Transverse colon (tissue), 3 donors: ENCODE measurements at regions not wholly inside any gene's neighbourhood (a gene's known extent, or its start where the extent isn't known, plus 50 kb on each side); places are given as distances from the start of the nearest gene placed in this dataset.

Experiments used
- EP300 ChIP-seq: sonication (generic); formaldehyde crosslinking; IDR thresholded peaks from one replicate; pipeline ENCODE4 v1.6.1; 2017; ENCODE audit warnings: antibody characterized with exemption, low read depth
- POLR2A ChIP-seq: fragments of 450-650 bp; IDR thresholded peaks from one replicate; pipeline ENCODE4 v1.6.1; 2016; ENCODE audit warnings: antibody characterized with exemption, mild to moderate bottlenecking, moderate library complexity
- TF ChIP-seq, protein P1 (sequence below), 5 experiments: fragments of 200-600 bp in 3 of 5; fragments of 450-650 bp in 2 of 5; sonication (generic) in 3 of 5; IDR thresholded peaks; 1 replicate in 2 of 5; 2 replicates in 3 of 5; pipeline ENCODE4 v1.5.1; 2016 to 2017; ENCODE audit warnings: antibody characterized with exemption in 5 of 5, inconsistent platforms in 3 of 5, mild to moderate bottlenecking in 2 of 5, moderate library complexity in 1 of 5

DNA sequence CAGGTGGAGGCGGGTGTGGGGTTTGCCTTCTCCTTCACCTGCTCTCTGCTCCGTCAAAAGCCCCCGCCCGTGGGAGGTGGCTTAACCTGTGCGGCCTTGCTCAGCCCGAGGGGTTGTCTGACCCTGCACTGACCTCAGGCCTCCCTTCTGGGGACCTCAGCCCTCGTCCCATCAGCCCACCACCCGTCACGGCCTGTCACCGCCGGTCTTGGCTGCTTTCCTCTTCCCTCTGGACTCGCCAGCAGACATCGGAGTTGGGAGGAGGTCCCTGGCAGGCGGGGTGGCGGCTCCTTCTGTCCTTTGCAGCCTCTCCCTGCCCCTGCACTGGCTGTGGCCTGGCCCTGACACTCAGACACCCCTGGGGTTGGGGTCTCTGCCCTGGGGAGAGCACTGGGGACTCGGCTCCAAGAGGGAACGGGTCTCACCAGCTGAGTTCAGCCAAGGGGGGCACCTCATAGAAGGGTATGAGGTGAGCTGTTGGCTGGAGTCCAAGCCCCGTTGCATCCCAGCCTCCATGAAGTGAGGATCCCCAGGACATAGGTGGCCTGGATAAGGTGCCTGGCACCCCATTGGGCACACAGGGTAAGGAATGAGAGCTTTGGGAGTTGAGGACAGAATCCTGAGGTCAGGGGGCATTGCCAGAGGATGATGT lies 999.6 kb downstream of the BRD1 start:
- TF ChIP-seq, protein P1, sequence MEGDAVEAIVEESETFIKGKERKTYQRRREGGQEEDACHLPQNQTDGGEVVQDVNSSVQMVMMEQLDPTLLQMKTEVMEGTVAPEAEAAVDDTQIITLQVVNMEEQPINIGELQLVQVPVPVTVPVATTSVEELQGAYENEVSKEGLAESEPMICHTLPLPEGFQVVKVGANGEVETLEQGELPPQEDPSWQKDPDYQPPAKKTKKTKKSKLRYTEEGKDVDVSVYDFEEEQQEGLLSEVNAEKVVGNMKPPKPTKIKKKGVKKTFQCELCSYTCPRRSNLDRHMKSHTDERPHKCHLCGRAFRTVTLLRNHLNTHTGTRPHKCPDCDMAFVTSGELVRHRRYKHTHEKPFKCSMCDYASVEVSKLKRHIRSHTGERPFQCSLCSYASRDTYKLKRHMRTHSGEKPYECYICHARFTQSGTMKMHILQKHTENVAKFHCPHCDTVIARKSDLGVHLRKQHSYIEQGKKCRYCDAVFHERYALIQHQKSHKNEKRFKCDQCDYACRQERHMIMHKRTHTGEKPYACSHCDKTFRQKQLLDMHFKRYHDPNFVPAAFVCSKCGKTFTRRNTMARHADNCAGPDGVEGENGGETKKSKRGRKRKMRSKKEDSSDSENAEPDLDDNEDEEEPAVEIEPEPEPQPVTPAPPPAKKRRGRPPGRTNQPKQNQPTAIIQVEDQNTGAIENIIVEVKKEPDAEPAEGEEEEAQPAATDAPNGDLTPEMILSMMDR (IDR thresholded peaks at IDR 0.05) = no peak
- TF ChIP-seq EP300 (no peak), POLR2A (no peak)
